GM10248 (cell line): ENCODE measurements at regions not wholly inside any gene's neighbourhood (a gene's known extent, or its start where the extent isn't known, plus 50 kb on each side); places are given as distances from the start of the nearest gene placed in this dataset.

ENCODE experiments used
- CTCF ChIA-PET: fragments of 300-600 bp; sonication (Branson Sonifier 250); formaldehyde crosslinking; extraction: SDS; loops from one replicate; lab custom pipeline; 2021; ENCODE audit warnings: antibody characterized with exemption; lab: Yijun Ruan, JAX
- POLR2A ChIA-PET: fragments of 350-650 bp; sonication (Branson Sonifier 250); formaldehyde crosslinking; extraction: SDS; loops from one replicate; lab custom pipeline; 2020; ENCODE audit warnings: antibody characterized with exemption; lab: Yijun Ruan, JAX
- DNase-seq: peaks from one replicate; pipeline ENCODE4 v3.0.0; 2012; ENCODE audit errors: extremely low spot score
- TF ChIP-seq, protein P1 (sequence below): IDR thresholded peaks from 2 replicates; pipeline ENCODE4 v1.5.1; 2012; ENCODE audit warnings: mild to moderate bottlenecking, low read depth; ENCODE audit errors: extremely low read depth, missing control alignments, control extremely low read depth

DNA sequence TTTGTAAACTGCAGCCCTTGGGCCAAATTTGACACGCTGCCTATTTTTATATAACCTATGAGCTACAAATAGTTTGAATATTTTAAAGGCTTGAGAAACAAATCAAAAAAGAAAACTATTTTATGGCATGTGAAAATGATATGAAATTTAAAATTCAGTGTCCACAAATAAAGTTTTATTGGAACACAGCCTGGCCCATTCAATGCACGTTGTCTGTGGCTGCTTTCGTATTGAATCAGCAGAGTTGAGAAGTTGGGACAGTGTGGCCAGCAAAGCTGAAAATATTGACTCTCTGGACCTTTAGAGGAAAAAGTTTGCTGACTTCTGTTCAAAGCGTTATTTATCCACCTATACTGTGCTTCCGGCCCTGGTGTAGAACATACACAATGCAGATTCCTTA is 654.2 kb downstream of the MED13L start:
- POLR2A ChIA-PET = no interaction called here
- DNase-seq = no peak
- TF ChIP-seq, protein P1, sequence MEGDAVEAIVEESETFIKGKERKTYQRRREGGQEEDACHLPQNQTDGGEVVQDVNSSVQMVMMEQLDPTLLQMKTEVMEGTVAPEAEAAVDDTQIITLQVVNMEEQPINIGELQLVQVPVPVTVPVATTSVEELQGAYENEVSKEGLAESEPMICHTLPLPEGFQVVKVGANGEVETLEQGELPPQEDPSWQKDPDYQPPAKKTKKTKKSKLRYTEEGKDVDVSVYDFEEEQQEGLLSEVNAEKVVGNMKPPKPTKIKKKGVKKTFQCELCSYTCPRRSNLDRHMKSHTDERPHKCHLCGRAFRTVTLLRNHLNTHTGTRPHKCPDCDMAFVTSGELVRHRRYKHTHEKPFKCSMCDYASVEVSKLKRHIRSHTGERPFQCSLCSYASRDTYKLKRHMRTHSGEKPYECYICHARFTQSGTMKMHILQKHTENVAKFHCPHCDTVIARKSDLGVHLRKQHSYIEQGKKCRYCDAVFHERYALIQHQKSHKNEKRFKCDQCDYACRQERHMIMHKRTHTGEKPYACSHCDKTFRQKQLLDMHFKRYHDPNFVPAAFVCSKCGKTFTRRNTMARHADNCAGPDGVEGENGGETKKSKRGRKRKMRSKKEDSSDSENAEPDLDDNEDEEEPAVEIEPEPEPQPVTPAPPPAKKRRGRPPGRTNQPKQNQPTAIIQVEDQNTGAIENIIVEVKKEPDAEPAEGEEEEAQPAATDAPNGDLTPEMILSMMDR = no peak
- CTCF ChIA-PET = interaction anchor here (0.9 to 1.3 kb wide), 2 partner anchors 11 to 518 kb away, joined by 3 read pairs; no protein-coding TSS in a partner anchor

DNA sequence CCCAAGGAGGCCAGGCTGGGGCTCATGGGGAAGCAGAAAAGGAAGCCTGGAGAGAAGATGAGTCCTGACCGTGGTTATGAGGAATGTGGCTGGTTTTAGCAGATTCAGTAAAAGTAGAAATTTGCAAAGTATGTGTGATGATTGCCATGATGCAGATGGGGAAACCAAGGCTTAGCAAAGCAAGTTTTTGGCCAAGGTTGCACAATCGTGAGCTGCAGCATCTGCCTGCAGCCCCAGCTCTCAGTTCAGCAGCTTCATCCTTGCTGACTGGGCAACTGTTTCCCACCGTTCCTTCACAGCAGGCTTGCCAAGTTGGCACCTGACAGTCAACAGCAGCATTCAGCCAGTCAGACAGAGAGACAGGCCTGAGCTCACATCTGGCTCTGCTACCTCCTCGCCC is 656.7 kb downstream of the MED13L start:
- TF ChIP-seq, protein P1 = no peak
- CTCF ChIA-PET = no interaction called here
- POLR2A ChIA-PET = no interaction called here
- no peak for DNase-seq

- CTCF ChIA-PET = no interaction called here
- POLR2A ChIA-PET = no interaction called here
- DNase-seq = no peak
- TF ChIP-seq, protein P1 = no peak
Measured at GRCh38 chr12:115619889-115620288, 657.6 kb downstream of the MED13L start.

DNA sequence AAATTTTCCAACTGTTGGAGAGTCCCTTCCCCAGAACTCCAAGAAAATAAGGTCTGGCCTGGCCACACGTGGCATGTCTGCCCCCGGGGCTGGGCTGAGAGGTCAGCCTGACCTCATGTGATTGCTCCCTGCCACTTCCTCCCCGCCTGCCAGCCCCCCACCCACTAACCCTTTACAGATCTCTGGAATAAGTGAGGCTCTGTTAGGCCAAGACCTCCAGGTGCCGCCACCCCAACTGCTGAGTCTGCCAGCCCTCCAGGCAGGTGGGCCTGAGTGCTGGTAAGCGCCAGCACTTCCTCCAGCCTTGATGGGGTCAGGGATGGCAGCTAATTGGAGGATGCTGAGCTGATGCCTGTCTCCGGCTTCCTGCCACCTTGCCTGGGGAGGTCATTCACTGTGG is 658.4 kb downstream of the MED13L start:
- CTCF ChIA-PET = no interaction called here
- no peak for DNase-seq
- POLR2A ChIA-PET = no interaction called here
- TF ChIP-seq, protein P1 = no peak

- TF ChIP-seq, protein P1 = no peak
- no peak for DNase-seq
- CTCF ChIA-PET = no interaction called here
- POLR2A ChIA-PET = no interaction called here
Measured at GRCh38 chr12:115618105-115618504, 659.4 kb downstream of the MED13L start.

DNA sequence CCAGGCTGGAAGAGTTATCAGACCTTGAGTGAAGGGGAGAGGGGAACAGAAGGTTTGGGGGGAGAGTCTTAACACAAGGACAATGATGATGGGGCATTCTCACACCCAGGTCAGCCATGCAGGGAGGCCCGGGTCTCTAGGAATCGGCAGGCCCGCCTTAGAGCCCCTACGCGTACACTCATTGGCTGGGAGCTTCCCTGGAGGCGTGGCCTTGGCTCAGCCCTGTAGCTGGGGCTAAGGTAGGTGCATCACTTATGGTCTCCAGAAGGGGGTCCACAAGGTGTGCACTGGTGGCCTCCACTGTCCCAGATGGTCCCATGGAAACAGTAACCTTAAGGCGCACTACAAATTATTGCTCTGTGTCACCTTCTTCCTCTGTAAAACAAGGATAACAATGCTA is 660.1 kb downstream of the MED13L start:
- TF ChIP-seq, protein P1 = no peak
- POLR2A ChIA-PET = no interaction called here
- CTCF ChIA-PET = no interaction called here
- DNase-seq = no peak

DNA sequence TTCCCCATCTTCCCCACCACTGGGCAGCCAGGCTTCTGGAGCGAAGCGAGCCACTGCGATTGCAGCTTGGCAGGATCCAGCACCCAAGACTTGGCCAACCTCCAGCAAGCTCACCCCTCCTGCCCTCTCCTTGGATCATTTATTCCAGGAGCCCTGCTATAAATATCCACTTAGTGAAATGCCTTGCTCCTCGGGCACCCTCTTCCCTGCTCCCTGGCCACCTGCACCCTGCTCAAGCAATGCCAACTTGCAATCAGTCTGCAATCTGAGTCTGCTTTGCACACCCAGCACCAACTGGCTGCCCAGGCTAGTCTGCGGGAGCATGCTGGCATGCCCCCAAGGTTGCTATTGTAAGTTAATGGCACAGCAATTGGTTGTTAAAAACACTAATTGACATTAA is 666.0 kb downstream of the MED13L start:
- TF ChIP-seq, protein P1 = no peak
- ChIA-PET POLR2A (no interaction called here), CTCF (no interaction called here)
- DNase-seq = no peak
